BLaER1 treated with 17β-estradiol and CSF1 and Interleukin-3, amounts not matched to agents 10 nM and 100 nM (cell line): ENCODE measurements at regions not wholly inside any gene's neighbourhood (a gene's known extent, or its start where the extent isn't known, plus 50 kb on each side); places are given as distances from the start of the nearest gene placed in this dataset.

Experiments
- H3K27ac ChIP-seq, 11 experiments: shearing (Covaris generic); formaldehyde crosslinking; 2 replicates each; pipeline ENCODE4 v1.8.1; 2022
- H3K27me3 ChIP-seq, 11 experiments: shearing (Covaris generic); formaldehyde crosslinking; 2 replicates each; pipeline ENCODE4 v1.8.1; 2022
- H3K36me3 ChIP-seq, 11 experiments: shearing (Covaris generic); formaldehyde crosslinking; 2 replicates each; pipeline ENCODE4 v1.8.1; 2022
- H3K4me1 ChIP-seq, 10 experiments: shearing (Covaris generic); formaldehyde crosslinking; 2 replicates each; pipeline ENCODE4 v1.8.1; 2022
- H3K4me2 ChIP-seq, 11 experiments: shearing (Covaris generic); formaldehyde crosslinking; 2 replicates each; pipeline ENCODE4 v1.8.1; 2022
- H3K4me3 ChIP-seq, 10 experiments: shearing (Covaris generic); formaldehyde crosslinking; 2 replicates each; pipeline ENCODE4 v1.8.1; 2022
- H3K9ac ChIP-seq, 11 experiments: shearing (Covaris generic); formaldehyde crosslinking; 2 replicates each; pipeline ENCODE4 v1.8.1; 2022
- H3K9me3 ChIP-seq, 11 experiments: shearing (Covaris generic); formaldehyde crosslinking; replicated peaks in 1 of 11; 2 replicates each; pipeline ENCODE4 v1.8.1; 2022
- H4K20me1 ChIP-seq, 11 experiments: shearing (Covaris generic); formaldehyde crosslinking; 2 replicates each; pipeline ENCODE4 v1.8.1; 2022
- Cebpa-rat ChIP-seq, 11 experiments: shearing (Covaris generic); IDR thresholded peaks; 2 replicates each; pipeline ENCODE4 v1.8.1; 2022

DNA sequence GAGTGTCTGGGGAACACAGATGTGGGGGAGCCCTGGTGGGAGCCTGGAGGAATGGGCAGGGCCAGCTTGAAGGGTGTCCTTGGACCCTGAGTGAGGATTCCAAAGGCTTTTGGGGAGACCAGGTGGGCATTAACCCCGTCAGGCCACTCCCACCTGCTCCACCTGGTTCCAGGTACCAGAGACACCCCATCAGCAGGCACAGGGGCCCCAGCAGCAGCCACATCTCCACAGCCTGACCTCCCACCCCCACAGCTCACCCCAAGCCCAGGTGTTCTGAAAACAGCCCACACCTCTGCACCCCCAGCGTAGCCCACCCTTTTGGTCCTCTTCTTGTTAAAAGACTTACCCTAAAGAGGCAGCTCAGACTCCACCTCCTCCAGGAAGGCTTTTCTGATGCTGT is 102.1 kb upstream of the PRR20G start:
- H3K4me3 ChIP-seq, result no peak overlapping the region
- peaks cover 0 to 24% (median 21%) of the 10 kb centered on the region in 10 experiments; a peak in 15 of 20 replicates for H3K4me1 ChIP-seq
- no peak overlapping the region for H3K9ac ChIP-seq
- no peaks in the 10 kb centered on the region for H3K9me3 ChIP-seq
- H3K27me3 ChIP-seq, result peaks cover 0 to 9% (median 0%) of the 10 kb centered on the region in 11 experiments; a peak in 4 of 22 replicates
- no peak for TF ChIP-seq Cebpa-rat (IDR thresholded peaks at IDR 0.05)
- no peak overlapping the region for H3K27ac ChIP-seq
- no peaks in the 10 kb centered on the region for H3K36me3 ChIP-seq
- no peak overlapping the region for H3K4me2 ChIP-seq
- H4K20me1 ChIP-seq, result peaks cover 0 to 28% (median 0%) of the 10 kb centered on the region in 11 experiments; a peak in 2 of 22 replicates

DNA sequence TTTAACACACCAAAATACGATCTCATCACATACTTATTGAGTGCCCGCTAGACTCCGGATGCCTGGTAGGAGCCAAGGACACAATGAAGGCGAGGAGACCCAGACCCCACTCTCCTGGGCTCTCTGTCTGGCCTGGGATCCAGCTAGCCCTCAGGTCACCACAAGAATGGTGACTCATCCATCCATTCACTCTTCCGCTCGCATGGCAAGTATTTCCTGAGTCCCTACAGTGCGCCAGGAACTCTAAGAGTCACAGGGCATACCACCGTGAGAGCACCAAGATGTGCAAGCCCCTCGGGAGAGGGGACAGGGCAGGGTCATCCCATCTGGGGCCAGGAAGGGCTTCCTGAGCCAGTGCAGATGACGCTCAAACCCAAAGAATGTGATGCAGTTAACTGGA is 101.6 kb upstream of the PRR20G start:
- peaks cover 0 to 9% (median 0%) of the 10 kb centered on the region in 11 experiments; a peak in 4 of 22 replicates for H3K27me3 ChIP-seq

DNA sequence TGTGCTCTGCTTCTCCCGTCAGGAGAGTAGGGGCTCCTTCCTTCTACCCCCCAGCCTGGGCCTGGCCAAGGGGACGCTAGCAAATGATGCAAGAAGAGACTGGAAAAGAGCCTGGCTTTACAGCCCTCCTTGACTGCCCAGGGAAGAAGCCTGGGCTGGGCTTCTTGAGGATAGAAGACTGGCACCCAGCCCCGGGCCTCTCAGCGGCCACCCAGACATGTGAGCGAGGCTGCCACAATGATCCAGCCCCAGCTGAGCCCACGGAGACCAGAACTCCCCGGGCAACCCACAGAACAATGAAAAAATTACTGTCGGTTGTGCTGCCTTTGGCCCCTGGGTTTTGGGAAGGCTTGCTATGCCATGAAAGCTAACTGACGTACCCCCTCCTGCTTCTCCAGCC is 100.6 kb upstream of the PRR20G start:
- Histone ChIP-seq H3K9ac (no peak overlapping the region), H3K4me3 (no peak overlapping the region), H3K4me1 (peaks cover 0 to 22% (median 20%) of the 10 kb centered on the region in 10 experiments; a peak in 15 of 20 replicates), H4K20me1 (peaks cover 0 to 22% (median 0%) of the 10 kb centered on the region in 11 experiments; a peak in 1 of 22 replicates), H3K4me2 (no peak overlapping the region), H3K36me3 (no peaks in the 10 kb centered on the region), H3K27ac (no peak overlapping the region), H3K9me3 (no peaks in the 10 kb centered on the region), H3K27me3 (peaks cover 0 to 9% (median 0%) of the 10 kb centered on the region in 11 experiments; a peak in 4 of 22 replicates)
- TF ChIP-seq Cebpa-rat (IDR thresholded peaks at IDR 0.05), result no peak

More for the DNA sequence above, 101.6 kb upstream of the PRR20G start:
- no peak overlapping the region for H3K27ac ChIP-seq
- peaks cover 0 to 28% (median 0%) of the 10 kb centered on the region in 11 experiments; a peak in 1 of 22 replicates for H4K20me1 ChIP-seq
- H3K4me3 ChIP-seq, result no peak overlapping the region
- peaks cover 0 to 24% (median 21%) of the 10 kb centered on the region in 10 experiments; a peak in 15 of 20 replicates for H3K4me1 ChIP-seq
- TF ChIP-seq Cebpa-rat (IDR thresholded peaks at IDR 0.05), result no peak
- H3K36me3 ChIP-seq, result no peaks in the 10 kb centered on the region
- no peaks in the 10 kb centered on the region for H3K9me3 ChIP-seq
- H3K4me2 ChIP-seq, result no peak overlapping the region
- no peak overlapping the region for H3K9ac ChIP-seq

DNA sequence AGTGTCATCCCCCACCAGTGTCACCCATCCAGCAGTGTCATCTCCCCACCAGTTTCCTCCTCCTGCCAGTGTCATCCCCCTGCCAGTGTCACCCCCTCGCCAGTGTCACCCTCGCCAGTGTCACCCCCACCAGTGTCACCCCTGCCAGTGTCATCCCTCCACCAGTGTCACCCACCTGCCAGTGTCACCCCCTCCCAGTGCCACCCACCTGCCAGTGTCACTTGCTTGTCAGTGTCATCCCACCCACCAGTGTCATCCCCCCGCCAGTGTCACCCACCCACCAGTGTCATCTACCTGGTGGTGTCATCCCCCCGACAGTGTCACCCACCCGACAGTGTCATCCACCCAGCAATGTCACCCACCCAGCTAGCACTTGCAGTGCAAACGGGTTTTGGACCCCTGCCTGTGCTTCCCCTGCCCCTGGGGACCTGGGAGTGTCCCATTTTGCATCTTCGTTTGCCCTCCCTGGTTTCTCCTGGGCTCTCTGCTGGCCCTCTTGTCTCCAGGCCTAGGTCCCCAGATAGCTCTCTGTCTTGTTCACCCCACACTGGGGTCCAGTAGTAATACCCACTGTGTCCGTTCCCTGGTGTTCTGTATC is 99.8 kb upstream of the PRR20G start:
- 0 out of 22 replicates have a peak, but pooled peaks cover 0 to 2% (median 0%) of the 10 kb centered on the region in 11 experiments for H3K9me3 ChIP-seq

DNA sequence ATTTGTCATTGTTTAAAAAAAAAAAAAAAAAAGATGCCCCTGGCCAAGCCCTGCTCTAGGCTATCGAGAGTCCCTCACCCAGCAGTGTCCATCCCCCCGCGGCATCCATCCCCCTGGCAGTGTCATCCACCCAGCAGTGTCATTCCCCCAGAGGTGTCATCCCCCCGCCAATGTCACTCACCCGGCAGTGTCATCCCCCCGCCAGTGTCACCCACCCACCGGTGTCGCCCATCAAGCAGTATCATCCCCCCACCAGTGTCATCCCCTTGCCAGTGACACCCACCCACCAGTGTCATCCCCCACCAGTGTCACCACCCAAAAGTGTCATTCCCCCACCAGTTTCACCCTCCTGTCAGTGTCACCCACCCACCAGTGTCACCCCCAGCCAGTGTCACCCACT is 99.3 kb upstream of the PRR20G start:
- Histone ChIP-seq H3K4me1 (peaks cover 0 to 9% (median 7%) of the 10 kb centered on the region in 10 experiments; a peak in 14 of 20 replicates), H3K27me3 (peaks cover 0 to under 1% (median 0%) of the 10 kb centered on the region in 11 experiments; a peak in 2 of 22 replicates), H3K4me3 (no peak overlapping the region), H3K9ac (no peak overlapping the region), H3K9me3 (peaks cover 0 to 4% (median 0%) of the 10 kb centered on the region in 11 experiments; a peak in 2 of 22 replicates), H3K36me3 (no peaks in the 10 kb centered on the region), H3K27ac (no peak overlapping the region), H3K4me2 (no peak overlapping the region), H4K20me1 (peaks cover 0 to 18% (median 0%) of the 10 kb centered on the region in 11 experiments; a peak in 1 of 22 replicates)
- no peak for TF ChIP-seq Cebpa-rat (IDR thresholded peaks at IDR 0.05)

More for the DNA sequence above, 99.8 kb upstream of the PRR20G start:
- no peaks in the 10 kb centered on the region for H3K36me3 ChIP-seq
- peaks cover 0 to 6% (median 0%) of the 10 kb centered on the region in 11 experiments; a peak in 4 of 22 replicates for H3K27me3 ChIP-seq
- H3K4me3 ChIP-seq, result no peak overlapping the region
- H3K9ac ChIP-seq, result no peak overlapping the region
- TF ChIP-seq Cebpa-rat (IDR thresholded peaks at IDR 0.05), result no peak
- no peak overlapping the region for H3K4me2 ChIP-seq
- H3K4me1 ChIP-seq, result peaks cover 0 to 14% (median 12%) of the 10 kb centered on the region in 10 experiments; a peak in 14 of 20 replicates
- H4K20me1 ChIP-seq, result peaks cover 0 to 18% (median 0%) of the 10 kb centered on the region in 11 experiments; a peak in 1 of 22 replicates
- H3K27ac ChIP-seq, result no peak overlapping the region

DNA sequence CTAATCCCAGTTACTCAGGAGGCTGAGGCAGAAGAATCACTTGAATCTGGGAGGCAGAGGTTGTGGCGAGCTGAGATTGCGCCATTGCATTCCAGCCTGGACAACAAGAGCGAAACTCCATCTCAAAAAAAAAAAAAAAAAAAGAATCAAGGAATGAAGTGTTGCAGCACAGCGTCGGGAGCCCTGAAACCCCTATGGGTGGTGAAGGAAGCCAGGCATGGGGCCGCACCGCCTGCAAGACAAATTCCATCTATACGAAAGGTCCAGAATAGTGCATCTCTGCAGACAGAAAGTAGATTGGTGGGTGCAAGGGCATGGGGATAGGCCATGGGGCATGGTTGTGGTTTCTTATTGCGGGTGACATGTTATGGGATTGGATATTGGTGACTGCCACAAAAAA is 98.6 kb upstream of the PRR20G start:
- H3K36me3 ChIP-seq, result no peaks in the 10 kb centered on the region
- no peak for TF ChIP-seq Cebpa-rat (IDR thresholded peaks at IDR 0.05)
- peaks cover 0 to 3% (median 1%) of the 10 kb centered on the region in 10 experiments; a peak in 11 of 20 replicates for H3K4me1 ChIP-seq
- no peak overlapping the region for H3K4me2 ChIP-seq
- H4K20me1 ChIP-seq, result peaks cover 0 to 18% (median 0%) of the 10 kb centered on the region in 11 experiments; a peak in 1 of 22 replicates
- H3K27ac ChIP-seq, result no peak overlapping the region
- H3K4me3 ChIP-seq, result no peak overlapping the region
- H3K9me3 ChIP-seq, result peaks cover 0 to 10% (median 5%) of the 10 kb centered on the region in 11 experiments; a peak in 14 of 22 replicates
- H3K9ac ChIP-seq, result no peak overlapping the region
- H3K27me3 ChIP-seq, result no peaks in the 10 kb centered on the region

DNA sequence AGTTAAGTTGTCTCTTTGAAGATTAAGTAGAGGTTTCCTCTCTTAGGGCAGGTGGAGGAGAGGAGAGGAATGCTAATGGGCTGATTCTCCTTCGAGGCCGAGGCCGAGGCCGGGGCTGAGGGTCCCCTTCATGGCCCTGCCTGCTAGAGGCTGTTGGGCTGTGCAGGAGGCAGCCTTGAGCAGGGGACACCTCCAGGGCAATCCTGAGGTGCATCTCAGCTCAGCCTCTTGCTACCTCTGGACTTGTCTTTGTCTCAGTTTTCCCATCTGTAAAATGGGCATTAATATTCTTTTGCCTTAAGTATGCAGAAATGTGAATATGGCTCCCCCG is 97.7 kb upstream of the PRR20G start:
- H3K4me2 ChIP-seq, result no peak overlapping the region
- TF ChIP-seq Cebpa-rat (IDR thresholded peaks at IDR 0.05), result no peak
- no peak overlapping the region for H3K27ac ChIP-seq
- H3K36me3 ChIP-seq, result no peaks in the 10 kb centered on the region
- peaks cover 0 to 11% (median 0%) of the 10 kb centered on the region in 11 experiments; a peak in 1 of 22 replicates for H4K20me1 ChIP-seq
- no peak overlapping the region for H3K4me3 ChIP-seq
- no peak overlapping the region for H3K9ac ChIP-seq
- H3K4me1 ChIP-seq, result no peaks in the 10 kb centered on the region
- peaks cover 0 to 20% (median 11%) of the 10 kb centered on the region in 11 experiments; a peak in 17 of 22 replicates for H3K9me3 ChIP-seq
- H3K27me3 ChIP-seq, result no peaks in the 10 kb centered on the region

DNA sequence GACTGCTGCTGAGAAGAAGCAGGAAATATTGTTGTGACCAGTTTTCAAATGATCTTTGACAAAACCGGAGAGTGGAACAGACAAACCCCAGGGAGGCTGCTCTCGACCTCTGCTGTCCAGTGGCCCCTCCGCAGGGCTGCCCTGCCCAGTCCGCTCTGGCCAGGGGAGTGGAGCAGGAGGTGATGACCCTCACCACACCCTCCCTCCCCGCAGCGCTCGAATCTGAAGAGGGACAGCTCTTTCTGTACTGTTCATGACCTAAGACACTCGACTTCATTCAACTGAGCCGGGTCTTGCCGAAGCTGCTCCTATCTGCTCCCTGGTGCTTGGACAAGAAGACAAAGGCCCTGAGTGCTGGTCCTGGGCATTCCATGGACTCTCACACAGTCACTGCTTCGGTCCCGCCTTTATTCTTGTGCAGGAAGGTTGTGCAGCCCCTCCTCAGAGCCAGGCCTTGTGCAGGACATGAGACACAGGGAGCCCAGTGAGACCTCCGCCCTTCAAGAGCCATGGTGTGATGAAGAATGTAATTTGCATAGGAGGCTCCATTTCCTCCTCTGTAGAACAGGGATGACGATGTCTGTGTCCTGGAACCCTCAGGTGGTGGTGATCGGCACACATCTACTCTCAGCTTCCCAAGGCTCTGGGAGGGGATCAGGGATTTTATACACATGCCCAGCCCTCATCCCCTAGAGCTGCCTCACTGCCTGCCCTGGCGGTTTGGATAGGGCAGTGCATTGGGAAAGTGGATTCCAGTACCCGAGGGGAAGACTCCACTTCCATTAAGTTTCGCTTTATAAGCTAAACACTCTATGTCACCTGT is 97.1 kb upstream of the PRR20G start:
- no peaks in the 10 kb centered on the region for H3K36me3 ChIP-seq
- H3K4me3 ChIP-seq, result no peak overlapping the region
- no peak for TF ChIP-seq Cebpa-rat (IDR thresholded peaks at IDR 0.05)
- H3K9me3 ChIP-seq, result peaks cover 0 to 20% (median 11%) of the 10 kb centered on the region in 11 experiments; a peak in 17 of 22 replicates
- H3K4me2 ChIP-seq, result no peak overlapping the region
- peaks cover 0 to 5% (median 0%) of the 10 kb centered on the region in 11 experiments; a peak in 1 of 22 replicates for H4K20me1 ChIP-seq
- no peak overlapping the region for H3K27ac ChIP-seq
- H3K27me3 ChIP-seq, result no peaks in the 10 kb centered on the region
- H3K4me1 ChIP-seq, result no peaks in the 10 kb centered on the region
- H3K9ac ChIP-seq, result no peak overlapping the region

DNA sequence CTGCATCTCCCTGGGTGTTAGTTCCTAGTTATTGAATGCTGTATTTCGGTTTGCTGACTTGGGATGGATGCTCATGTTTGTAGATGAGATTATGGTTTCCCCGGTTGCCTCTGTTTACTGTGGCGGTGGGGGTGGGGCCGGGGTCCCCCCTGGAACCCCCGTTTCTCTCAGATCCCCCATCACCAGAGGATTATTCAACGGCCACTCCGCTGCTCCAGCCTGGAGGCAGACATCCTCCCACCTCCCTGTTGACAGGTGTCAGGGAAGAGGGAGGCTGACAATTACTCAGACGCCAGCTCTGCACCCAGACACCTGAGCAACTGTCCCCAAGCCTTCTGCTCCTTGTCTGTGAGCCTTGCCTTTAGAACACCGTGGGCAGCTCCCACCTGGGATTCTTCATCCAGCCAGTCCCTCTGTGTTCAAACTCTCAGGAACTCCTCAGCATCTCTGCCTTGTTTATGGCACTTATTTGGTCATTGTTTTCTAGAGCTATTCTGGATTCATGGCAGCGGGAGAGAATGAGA is 95.9 kb upstream of the PRR20G start:
- Histone ChIP-seq H3K36me3 (no peaks in the 10 kb centered on the region), H3K4me3 (no peak overlapping the region), H4K20me1 (no peaks in the 10 kb centered on the region; a peak in 1 of 22 replicates), H3K9ac (no peak overlapping the region), H3K9me3 (peaks cover 0 to 20% (median 11%) of the 10 kb centered on the region in 11 experiments; a peak in 17 of 22 replicates), H3K27me3 (no peaks in the 10 kb centered on the region), H3K4me1 (no peaks in the 10 kb centered on the region), H3K27ac (no peak overlapping the region), H3K4me2 (no peak overlapping the region)
- no peak for TF ChIP-seq Cebpa-rat (IDR thresholded peaks at IDR 0.05)
